ENCODE measurements at regions not wholly inside any gene's neighbourhood (a gene's known extent, or its start where the extent isn't known, plus 50 kb on each side); places are given as distances from the start of the nearest gene placed in this dataset.

- TF ChIP-seq POLR2AphosphoS5 (IDR thresholded peaks at IDR 0.05) (no peak), CTCF (IDR thresholded peaks at IDR 0.05) (no peak)
Measured at GRCh38 chr2:200091126-200091525, 135.7 kb downstream of the MAIP1 start.
